ENCODE measurements at regions not wholly inside any gene's neighbourhood (a gene's known extent, or its start where the extent isn't known, plus 50 kb on each side); places are given as distances from the start of the nearest gene placed in this dataset.

DNA sequence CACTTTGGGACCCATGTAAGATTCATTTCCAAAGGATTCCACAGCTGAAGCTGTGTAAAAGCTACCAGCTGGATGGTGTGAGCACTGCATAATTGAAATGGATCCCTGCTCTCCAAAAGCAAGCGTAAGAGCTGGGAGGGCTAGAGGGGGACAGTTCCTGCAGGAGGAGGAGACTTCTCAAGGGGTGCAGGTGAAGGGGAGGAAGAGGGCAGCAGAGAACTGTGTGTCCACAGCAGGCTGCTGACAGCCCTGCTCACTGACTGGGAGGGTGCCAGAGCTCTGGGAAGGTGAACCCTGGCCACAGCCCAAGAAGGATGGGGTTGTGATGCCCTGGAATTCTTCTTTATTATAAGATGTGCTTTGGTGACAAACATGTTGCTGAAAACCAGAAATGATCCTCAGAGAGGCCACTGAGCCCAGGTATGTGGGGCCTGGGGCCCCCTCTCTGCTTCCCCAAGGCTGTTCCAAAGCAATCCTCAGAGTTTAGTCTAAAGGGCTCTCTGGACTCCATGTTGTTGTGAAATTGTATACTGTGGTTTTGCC lies 112.8 kb upstream of the SLC25A48 start:
- DNase-seq: no peak

DNA sequence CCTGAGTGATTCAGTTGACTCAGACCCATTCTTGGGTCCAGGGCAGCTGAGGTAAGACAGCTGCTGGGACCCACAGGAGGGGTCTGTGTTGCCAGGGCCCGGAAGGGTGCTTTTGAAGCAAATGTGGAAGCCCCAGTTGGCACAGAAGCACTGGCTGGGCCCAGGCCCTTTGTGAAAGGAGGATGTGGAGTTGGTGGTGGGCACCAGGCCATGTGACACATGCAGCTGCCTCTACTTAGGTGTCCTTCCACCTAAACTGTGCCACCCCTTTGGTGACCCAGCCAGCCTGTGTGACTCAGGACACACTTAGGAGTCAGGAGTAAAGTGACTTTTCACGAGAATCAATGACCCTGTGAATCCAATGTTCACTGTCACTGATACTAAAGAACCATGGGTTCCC lies 114.3 kb upstream of the SLC25A48 start:
- DNase-seq: no peak

DNA sequence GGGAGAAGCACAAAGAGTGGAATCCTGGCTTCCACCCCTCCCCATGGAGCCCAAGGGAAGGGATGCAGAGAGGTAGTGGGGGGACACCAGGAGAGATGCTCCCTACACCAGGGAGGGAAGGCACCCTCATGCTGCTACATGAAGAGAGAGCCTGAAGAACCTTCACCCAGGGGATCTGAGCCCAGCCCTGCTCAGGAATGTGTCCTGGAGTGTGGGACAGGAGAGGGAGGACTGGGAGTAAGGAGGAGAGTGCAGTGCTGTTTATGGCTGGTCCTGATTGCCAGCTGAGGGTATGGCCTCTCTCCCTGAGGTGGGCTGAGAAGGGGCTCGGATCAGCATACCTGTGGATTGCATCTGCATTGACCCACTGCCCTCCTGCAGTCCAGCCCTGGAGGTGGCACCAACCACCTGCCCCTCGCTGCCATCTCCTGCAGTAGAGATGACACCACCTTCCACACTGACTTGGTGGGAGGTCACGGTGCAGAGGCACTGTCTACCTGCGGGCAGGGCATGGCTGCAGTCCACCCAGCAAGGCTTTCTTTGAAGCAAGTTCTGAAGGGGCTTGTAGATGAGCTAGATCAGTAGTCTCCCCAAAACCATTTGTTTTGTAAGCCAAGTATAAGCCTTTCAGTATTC lies 114.9 kb upstream of the SLC25A48 start:
- no peak for DNase-seq

DNA sequence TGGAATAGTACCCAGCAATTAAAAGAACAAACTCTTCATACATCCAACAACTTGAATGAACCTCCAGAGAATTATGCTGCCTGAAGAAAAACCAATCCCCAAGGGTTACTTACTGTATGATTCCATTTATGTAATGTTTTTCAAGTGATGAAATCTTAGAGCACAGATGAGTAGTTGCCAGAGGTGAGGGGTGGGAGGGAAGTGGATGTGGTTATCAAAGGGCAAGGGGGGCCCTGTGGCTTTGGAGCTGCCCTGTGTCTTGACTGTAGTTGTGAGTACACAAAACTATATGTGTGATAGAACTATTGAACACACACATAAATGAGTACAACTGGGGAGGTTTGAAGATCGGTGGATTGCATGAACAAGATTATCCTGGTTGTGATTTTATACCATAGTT lies 115.8 kb upstream of the SLC25A48 start:
- no peak for DNase-seq

DNA sequence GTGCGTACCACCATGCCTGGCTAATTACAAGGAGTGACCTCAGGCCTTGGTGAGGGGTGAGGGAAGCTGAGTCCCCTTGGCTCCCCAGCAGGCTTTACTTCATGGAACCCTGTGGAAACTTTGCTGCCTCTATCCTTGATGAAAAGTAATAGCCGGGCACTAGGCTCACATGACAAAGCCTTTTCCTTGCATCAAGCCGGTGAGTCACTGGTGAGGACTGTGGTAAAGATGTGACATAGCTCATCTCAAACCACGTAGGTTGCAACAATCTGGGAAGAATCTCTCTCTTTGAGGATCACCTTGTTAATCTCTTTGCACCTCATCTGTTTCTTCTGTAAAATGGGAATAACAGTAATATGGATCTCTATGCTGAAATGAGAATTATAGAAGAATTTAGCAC lies 116.3 kb upstream of the SLC25A48 start:
- DNase-seq: peak; percentile 53 to 67 (median 60)

DNA sequence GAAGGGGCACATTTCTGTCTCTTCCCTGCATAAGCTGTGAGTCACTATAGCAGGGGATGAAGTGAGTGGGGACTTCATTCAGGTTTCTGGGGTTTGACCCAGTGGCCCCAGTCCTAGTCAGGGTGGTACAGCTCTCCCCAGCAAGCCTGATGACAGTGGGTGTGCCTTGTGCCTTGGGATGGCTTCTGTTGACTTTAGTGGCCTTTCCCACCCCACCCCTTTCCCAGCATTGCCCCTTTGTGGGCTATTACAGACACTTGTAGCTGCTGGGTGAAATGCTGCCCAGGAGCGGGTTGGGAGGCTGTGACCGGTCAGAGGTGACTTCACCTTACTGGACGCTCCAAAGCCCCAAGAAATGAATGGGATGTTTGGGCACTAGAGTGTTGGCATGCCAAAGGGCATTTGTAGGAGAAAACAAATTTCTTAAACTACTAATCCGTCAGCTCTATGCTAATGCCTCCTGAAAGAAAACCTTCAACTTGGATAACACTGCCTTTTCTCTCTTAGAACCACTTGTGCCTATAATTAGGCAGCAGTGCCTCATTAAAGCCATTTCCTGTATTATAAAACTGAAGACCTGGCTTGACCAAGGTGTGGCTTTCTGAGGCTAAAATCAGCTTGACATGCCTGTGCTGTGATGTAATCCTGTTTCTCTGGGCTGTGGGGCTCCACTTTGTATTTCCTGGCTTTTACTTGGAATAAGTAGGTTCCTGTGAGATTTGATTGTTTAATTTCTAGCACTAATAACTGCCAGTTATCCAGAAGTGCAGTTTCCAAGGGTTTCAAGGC lies 119.0 kb upstream of the SLC25A48 start:
- DNase-seq: no peak

DNA sequence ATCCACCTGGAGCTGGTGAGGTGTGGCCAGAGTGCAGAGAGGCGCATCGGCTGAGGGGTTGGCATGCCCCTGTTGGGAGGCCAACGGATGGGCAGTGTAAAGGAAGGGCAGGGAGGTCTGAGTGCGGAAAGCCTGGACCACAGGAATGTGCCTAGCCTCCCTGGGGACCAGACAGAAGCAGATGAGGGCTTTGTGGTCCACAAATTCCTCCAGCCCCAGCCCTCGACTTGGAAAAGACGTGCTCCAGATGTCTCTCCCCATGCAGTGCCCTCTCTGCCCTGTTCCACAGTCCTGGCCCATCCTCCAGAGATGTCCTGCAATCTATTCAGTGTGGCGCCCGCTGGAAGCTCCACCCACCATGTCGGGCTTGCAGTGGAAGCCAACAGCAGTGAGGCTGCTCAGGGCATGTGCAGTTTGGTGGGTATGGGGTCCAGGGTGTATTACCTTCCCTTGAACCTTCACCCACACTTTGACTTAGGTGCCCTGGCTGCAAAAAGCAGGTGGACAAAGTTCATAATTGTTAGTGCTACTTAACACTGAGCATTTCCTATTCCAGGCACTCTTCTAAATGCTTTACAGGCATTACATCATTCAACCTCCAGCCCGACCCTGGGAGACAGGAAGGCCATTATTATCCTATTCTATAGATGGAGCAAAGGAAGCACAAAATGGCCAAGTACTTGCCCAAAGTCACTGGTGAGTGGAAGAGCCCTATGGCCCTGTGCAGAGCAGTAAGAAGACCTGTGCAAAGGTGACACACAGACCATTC lies 120.2 kb upstream of the SLC25A48 start:
- no peak for DNase-seq

DNA sequence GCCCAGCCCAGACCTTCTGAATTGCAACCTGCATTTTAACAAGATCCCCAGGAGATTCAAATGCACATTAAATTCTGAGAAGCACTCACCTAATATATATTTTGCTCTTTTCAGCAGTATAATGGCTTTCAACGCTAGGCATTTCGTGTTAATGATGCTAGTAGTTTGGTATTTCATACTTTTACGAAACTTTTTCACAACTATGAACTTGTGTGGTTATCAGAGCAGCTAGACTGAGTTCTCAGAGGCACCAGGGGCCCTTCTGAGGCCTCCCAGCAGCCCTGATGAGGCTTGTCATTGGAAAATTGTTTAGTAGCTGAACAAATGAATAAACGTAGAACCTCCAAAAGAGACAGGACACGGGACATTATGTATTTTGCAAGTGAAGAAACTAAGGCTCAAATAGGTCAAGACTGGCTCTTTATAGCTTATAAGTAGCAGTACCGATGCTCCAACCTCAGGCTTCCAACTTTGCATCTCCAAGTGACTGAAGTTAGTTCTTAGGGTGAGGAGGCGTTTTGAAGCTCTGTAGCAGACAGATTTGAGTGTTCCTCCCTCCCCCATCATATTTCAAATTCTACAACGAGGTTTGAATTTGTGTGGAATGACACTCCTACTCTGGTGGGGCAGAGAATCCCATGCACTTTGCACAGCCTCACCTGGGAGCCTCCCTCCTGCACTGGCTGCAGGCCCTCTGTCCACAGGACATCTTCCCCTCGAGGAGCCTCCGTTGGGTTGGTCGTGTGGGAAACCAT lies 121.1 kb upstream of the SLC25A48 start:
- DNase-seq: no peak

DNA sequence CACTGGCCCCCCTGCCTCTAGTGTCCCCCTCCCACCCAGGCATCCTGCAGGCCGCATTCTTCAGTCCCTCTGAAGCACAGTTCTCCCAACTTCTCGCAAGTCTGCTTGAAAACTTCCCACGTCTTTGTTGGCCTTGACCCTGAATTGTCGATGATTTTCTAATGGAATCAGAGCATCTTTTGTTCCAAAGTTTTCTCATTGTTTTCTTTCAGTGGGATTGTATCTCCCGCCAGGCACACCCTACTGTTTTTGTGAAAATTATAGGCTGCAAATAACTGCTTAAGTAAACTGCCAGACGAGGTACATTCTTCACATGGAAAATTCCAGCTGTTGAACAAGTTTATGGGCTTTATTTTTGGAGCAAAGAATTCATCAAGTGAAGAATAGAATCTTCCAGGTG lies 122.6 kb upstream of the SLC25A48 start:
- no peak for DNase-seq

DNA sequence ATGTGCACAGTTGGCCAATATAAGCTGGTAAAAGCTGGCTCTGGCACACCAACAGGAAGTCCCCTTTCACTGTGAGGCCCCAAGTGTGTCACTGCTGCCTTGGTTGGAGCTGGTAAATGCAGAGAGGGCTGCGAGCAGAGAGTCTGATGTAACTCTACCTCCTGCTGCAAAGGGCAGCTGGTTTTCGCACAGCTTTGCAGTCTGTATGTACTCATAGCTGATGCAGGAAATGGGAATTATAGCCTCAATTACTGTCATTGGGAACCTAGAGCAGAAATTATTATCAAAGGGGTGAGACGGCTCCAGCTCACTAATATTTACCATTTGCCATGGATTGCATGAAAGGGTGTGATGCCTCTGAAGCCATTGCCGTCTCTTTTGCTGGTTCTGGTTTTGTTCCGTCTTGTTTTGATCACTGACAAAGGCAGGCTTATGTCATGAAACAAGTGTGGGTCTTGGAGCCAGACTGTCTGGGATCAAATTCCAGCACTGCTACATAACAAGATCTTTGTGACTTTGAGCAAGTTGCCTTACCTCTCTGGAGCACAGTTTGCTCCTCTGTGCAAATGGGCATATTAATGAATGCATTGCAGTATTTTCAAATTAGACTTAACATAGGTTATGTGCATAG lies 124.3 kb upstream of the SLC25A48 start:
- DNase-seq: no peak

DNA sequence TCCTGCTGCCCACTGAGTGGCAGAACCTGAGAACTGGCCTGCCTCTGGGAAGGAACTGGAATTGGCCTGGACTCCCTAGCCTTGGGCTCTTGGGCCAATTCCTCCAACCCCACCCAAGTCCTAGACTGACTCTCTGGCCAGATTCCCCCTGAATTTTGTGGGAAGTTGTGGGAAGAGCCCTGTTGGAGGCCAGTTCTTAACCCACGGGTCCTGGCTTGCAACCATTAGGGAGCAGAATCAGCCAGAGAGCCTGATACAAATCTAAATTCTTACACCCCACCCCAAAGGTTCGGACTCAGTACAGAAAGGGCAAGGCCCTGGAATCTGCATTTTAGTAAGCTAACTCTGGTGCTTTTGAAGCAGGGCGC lies 125.3 kb upstream of the SLC25A48 start:
- no peak for DNase-seq

DNA sequence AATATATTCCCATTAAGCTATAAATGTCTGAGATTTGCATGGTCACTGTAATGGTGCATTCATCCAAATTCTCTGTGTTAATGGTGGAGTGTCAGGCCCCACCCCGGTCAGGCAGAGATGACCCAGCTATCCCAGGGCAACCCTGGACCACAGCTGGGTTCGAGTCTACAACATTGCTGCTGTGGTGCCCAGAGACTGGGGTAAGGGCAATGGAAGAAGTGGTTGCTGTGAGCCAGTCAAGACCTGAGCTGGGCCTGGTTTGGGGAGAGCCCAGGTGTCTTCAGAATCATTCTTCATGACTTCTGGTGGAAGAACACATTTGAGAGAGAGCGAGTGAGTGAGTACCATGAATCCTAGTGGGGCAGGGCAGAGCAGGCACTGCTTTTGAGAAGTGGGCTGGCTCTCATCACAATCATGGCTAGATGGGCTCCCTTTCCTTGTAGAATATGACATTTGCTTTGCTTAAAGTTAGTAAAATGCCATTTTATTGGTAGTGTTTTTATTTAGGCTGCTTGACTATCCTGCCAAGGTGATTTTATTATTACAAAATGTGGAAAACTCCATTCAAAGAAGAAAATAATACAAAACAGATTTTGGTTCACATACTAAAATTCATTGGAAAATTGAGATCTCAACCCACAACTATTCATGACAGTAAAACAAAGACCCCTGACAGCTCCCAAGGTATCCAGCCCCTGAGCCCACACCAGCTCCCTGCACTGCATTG lies 125.8 kb upstream of the SLC25A48 start:
- DNase-seq: no peak

DNA sequence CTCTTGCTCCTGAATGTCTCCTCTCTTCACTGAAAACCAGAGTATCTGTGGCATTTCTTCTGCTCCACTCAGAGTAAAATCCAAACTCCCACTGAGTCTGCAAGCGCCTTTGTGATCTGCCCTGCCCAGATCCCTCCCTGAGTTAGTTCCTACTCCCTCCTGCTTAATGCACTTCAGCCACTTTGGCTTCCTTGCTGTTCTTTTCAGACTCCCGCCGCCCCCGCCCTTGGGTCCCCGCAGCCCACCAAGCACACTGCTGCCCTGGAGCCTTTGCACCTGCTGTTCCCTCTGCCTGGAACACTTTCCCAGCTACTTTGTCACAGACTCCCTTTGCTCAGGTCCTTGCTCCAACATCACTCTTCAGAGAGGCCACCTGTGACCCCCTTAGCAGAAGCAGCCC lies 127.2 kb upstream of the SLC25A48 start:
- no peak for DNase-seq

DNA sequence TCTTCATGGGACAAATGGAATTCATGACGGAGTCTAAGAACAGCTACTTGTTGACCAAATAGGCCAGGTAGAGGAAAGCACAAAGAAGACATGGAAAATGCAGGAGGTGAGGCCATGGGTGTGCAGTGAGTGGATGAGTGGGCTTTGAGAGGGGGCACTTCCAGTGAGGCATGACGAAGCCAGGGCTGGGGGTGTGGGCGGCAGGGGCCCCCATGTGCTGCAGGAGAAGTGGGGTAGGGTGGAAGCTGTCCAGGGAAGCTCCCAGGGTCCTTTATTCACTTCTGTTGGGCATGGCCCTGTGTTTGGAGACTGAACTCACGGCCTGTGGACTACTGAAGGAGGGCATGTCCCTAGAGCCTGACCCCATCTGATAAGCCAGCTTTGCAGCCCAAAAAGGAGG lies 127.6 kb upstream of the SLC25A48 start:
- DNase-seq: no peak

DNA sequence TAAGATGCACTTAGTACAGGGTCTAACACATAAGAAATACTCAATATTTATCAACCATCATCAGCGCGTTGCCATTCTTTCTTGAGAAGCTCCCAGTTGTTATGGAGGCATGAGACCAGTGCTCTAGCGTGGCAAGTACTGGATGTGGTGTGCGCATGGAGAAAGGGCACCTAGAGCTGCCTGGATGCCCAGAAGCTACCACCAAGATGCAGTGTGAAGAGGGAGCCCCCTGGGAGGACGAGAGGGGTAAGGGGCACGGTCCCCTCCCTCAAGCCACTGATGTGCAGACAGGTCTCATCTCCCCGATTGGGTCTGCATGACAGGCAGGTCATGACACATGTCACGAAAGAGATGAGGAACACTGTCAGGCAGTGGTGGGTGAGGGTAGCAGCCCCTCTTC lies 127.7 kb upstream of the CXCL14 start:
- no peak for DNase-seq

DNA sequence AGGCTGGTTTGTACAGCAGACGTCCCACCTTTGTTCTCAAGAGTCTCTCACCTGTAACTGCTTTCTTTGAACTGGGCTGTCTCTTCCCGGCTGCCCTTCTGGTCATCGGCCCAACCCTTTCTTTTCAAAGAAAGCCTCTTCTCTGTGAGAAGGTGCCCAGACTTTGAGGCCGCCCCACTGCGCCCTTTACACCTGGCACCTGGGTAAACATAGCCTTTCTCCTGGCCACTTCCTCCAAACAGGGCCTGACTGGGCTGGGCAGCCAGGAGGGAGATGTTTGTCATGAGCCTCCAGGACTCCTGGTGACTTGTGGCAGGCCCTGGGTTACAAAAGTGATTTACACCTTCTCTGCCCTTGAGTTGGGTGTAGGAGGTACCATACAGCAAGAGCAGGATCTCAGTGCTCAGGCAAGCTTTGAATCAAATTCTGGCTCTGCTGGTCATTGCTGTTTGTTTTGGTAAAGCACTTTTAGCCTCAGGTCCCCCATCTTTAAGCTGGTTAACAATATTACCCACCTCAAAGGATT lies 127.2 kb upstream of the CXCL14 start:
- no peak for DNase-seq

DNA sequence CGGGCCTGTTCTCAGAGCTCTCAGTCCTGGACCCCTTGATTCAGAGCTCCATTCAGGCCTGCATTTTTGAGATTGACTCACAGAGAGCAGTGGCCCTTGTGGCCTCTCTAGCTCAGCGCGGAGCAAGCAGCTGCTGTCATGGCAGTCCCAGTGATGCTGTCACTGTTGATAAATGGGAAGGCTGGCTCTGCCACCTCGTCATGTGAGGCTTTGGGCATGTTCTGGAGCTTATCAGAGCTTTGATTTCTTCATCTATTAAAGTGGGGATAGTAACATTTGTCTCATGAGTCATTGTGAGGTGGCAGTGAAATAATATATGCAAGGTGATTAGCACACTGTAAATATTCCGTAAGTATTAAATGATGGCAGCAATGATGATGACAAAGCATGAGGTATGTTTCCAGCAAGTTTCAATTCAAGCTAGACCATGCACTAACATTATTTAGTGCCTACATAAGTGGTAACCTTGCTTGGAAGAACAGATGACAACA lies 126.4 kb upstream of the CXCL14 start:
- DNase-seq: peak in 2 of 3 donors; percentile 17 to 19

DNA sequence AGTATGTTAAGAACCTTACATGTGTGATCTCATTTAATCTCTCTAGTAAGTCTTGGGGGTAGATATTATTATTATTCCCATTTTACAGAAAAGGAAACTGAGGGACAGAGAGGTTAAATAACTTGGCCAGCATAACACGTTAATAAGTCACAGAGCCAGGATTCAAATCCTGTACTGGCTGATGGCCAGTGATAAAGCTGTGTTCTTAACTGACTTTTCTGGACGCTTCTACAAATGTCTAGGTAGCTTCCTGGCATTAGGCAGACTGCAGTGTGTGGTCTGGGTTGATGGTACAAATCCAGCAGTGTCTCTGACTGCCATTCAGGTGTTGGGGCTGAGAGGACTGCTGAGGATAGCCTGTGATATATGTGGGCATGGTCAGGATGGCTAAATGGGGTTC lies 125.8 kb upstream of the CXCL14 start:
- DNase-seq: no peak

DNA sequence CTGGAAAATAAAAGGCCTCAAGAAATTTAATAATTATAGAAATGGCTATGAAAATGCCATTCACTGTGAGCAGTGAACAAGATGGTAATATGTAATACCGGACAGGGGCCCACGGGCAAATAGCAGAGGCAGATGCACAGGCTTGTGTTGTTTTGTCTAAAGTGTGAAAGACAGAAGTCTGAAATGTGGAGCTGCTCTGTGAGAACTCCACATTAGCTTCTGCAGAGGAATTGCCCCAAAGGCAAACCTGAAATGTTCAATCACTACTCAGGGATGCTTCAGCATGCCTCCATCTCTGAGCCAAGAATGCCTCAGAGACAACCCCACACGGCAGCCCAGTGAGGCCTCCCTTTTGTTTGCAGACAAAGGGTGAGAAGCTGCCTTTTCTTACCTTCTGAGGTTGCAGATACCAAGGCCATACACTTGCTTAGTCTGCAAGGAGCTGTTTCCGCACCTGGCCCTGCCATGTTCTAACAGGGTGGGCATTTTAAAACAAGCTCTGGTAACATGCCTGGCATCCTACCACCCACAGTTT lies 124.3 kb upstream of the CXCL14 start:
- no peak for DNase-seq

DNA sequence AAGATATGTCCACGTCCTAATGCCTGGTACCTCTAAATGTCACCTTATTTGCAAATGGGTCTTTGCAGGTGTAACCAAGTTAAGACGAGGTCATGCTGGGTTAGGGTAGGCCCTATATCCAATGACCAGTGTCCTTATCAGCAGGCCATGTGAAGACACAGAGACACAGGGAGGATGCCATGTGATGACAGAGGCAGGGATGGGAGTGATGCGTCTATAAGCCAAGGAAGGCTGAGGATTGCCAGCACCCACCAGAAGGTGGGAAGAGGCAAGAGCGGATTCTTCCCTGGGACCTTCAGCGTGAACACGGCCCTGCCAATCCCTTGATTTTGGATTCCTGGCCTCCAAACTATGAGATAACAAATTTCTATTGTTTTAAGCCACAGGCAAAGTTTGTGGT lies 123.4 kb upstream of the CXCL14 start:
- no peak for DNase-seq

DNA sequence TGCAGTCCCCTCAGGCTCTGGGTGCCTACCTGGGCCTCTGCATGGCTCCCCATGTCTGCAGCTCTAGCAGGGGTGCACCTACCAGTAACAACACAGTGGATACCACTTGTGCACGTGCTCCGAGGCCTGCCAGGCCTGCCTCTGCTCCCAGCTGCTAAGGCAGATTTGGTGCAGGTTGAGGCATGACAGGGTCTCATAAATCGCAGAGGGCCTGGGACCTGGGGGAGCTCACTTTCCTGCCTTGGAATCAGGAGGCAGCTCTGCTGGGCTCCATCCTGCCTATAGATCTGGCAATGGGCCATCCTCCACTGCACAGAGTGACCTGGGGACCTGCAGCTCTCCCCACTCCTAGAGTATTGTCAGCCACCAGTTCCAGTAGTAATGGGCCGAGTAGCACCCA lies 121.9 kb upstream of the CXCL14 start:
- DNase-seq: no peak

Data from suppressor macrophage treated with lipopolysaccharide for 1 hour (primary cell).